WTC11 (cell line): ENCODE measurements at regions not wholly inside any gene's neighbourhood (a gene's known extent, or its start where the extent isn't known, plus 50 kb on each side); places are given as distances from the start of the nearest gene placed in this dataset.

Experiments used
- ATAC-seq: fragments of 200-7000 bp; cut with Tn5 transposase; 2 replicates; pipeline ENCODE4 v1.10.0; 2021; ENCODE audit warnings: mild to moderate bottlenecking, moderate library complexity
- CTCF ChIA-PET: fragments of 300-600 bp; sonication (Branson Sonifier 250); formaldehyde crosslinking; loops from one replicate; lab custom pipeline; 2021; ENCODE audit warnings: antibody characterized with exemption; lab: Charles Lee
- POLR2A ChIA-PET: fragments of 350-600 bp; sonication (Branson Sonifier 250); formaldehyde crosslinking; loops from one replicate; lab custom pipeline; 2021; ENCODE audit warnings: antibody characterized with exemption; lab: Charles Lee
- DNase-seq: peaks from one replicate; pipeline ENCODE4 v3.0.0; 2021; ENCODE audit warnings: low spot score
- H3K27ac Mint-ChIP-seq: 2 replicates; pipeline ENCODE4 v1.8.0; 2021; ENCODE audit warnings: mixed read lengths
- H3K27me3 Mint-ChIP-seq: 2 replicates; pipeline ENCODE4 v1.8.0; 2021; ENCODE audit warnings: low read depth, mild to moderate bottlenecking, moderate library complexity, mixed read lengths
- H3K36me3 Mint-ChIP-seq: 2 replicates; pipeline ENCODE4 v1.8.0; 2021; ENCODE audit warnings: mixed read lengths
- H3K4me1 Mint-ChIP-seq: 2 replicates; pipeline ENCODE4 v1.8.0; 2022; ENCODE audit warnings: mixed read lengths
- H3K4me3 Mint-ChIP-seq: 2 replicates; pipeline ENCODE4 v1.8.0; 2021; ENCODE audit warnings: mild to moderate bottlenecking, moderate library complexity, mixed read lengths
- H3K9me3 Mint-ChIP-seq: 2 replicates; pipeline ENCODE4 v1.8.0; 2021; ENCODE audit warnings: mixed read lengths
- CREM ChIP-seq: sonication (generic); formaldehyde crosslinking; IDR thresholded peaks from 2 replicates; pipeline ENCODE4 v1.8.1; 2022; ENCODE audit warnings: mild to moderate bottlenecking, missing genetic modification reagents, moderate library complexity
- CTCF ChIP-seq: fragments of 200-600 bp; IDR thresholded peaks from 2 replicates; pipeline ENCODE4 v1.8.0; 2022; ENCODE audit warnings: antibody characterized with exemption
- FOXJ3 ChIP-seq: sonication (generic); formaldehyde crosslinking; IDR thresholded peaks from 2 replicates; pipeline ENCODE4 v1.9.0; 2021; ENCODE audit warnings: missing genetic modification reagents, mild to moderate bottlenecking, borderline replicate concordance
- GTF2I ChIP-seq: fragments of 250-450 bp; sonication (Bioruptor Pico); conservative IDR thresholded peaks from 2 replicates; pipeline ENCODE4 v1.4.0; 2021; ENCODE audit warnings: mild to moderate bottlenecking
- HMGA2 ChIP-seq: fragments of 250-450 bp; sonication (Bioruptor Pico); IDR thresholded peaks from 2 replicates; pipeline ENCODE4 v1.4.0; 2021; ENCODE audit warnings: mild to moderate bottlenecking, moderate library complexity
- JAZF1 ChIP-seq: fragments of 250-450 bp; sonication (Bioruptor Pico); IDR thresholded peaks from 2 replicates; pipeline ENCODE4 v1.9.0; 2021; ENCODE audit warnings: moderate library complexity, mild to moderate bottlenecking, inconsistent platforms
- MAX ChIP-seq: sonication (generic); formaldehyde crosslinking; IDR thresholded peaks from 2 replicates; pipeline ENCODE4 v1.8.0; 2022; ENCODE audit warnings: mild to moderate bottlenecking, missing genetic modification reagents
- NR1H2 ChIP-seq: sonication (generic); formaldehyde crosslinking; IDR thresholded peaks from 2 replicates; pipeline ENCODE4 v1.9.0; 2021; ENCODE audit warnings: mild to moderate bottlenecking, moderate library complexity, missing genetic modification reagents
- NR3C1 ChIP-seq: sonication (generic); formaldehyde crosslinking; conservative IDR thresholded peaks from 2 replicates; pipeline ENCODE4 v1.8.1; 2023; ENCODE audit warnings: low read depth, mild to moderate bottlenecking, missing genetic modification reagents
- SP1 ChIP-seq: sonication (generic); formaldehyde crosslinking; conservative IDR thresholded peaks from 2 replicates; pipeline ENCODE4 v1.8.1; 2022; ENCODE audit warnings: missing genetic modification reagents
- TCF7 ChIP-seq: sonication (generic); formaldehyde crosslinking; IDR thresholded peaks from 2 replicates; pipeline ENCODE4 v1.8.0; 2022; ENCODE audit warnings: mild to moderate bottlenecking, low read depth, missing genetic modification reagents, moderate library complexity
- TEAD1 ChIP-seq: sonication (generic); formaldehyde crosslinking; IDR thresholded peaks from 2 replicates; pipeline ENCODE4 v1.8.0; 2022; ENCODE audit warnings: mild to moderate bottlenecking, missing genetic modification reagents
- ZBTB21 ChIP-seq: sonication (generic); formaldehyde crosslinking; IDR thresholded peaks from 2 replicates; pipeline ENCODE4 v1.8.1; 2023; ENCODE audit warnings: mild to moderate bottlenecking, missing genetic modification reagents, borderline replicate concordance
- ZBTB43 ChIP-seq: sonication (generic); formaldehyde crosslinking; IDR thresholded peaks from 2 replicates; pipeline ENCODE4 v1.8.1; 2023; ENCODE audit warnings: mild to moderate bottlenecking, missing genetic modification reagents
- ZNF281 ChIP-seq: sonication (generic); formaldehyde crosslinking; IDR thresholded peaks from 2 replicates; pipeline ENCODE4 v1.8.0; 2023; ENCODE audit warnings: mild to moderate bottlenecking, missing genetic modification reagents
- ZNF317 ChIP-seq: sonication (generic); formaldehyde crosslinking; IDR thresholded peaks from 2 replicates; pipeline ENCODE4 v1.8.1; 2023; ENCODE audit warnings: low read depth, mild to moderate bottlenecking, moderate library complexity, missing genetic modification reagents, borderline replicate concordance
- ZNF423 ChIP-seq: fragments of 250-450 bp; sonication (Bioruptor Pico); IDR thresholded peaks from 2 replicates; pipeline ENCODE4 v2.1.2; 2022; ENCODE audit warnings: mild to moderate bottlenecking, moderate library complexity
- TF ChIP-seq, protein P1 (sequence below): sonication (generic); formaldehyde crosslinking; IDR thresholded peaks from 2 replicates; pipeline ENCODE4 v1.8.1; 2022; ENCODE audit warnings: missing genetic modification reagents, borderline replicate concordance
- TF ChIP-seq, protein P2 (sequence below): sonication (generic); formaldehyde crosslinking; IDR thresholded peaks from 2 replicates; pipeline ENCODE4 v1.8.1; 2022; ENCODE audit warnings: low read depth, missing genetic modification reagents, borderline replicate concordance
- TF ChIP-seq, protein P3 (sequence below): sonication (generic); formaldehyde crosslinking; IDR thresholded peaks from 2 replicates; pipeline ENCODE4 v1.8.0; 2022; ENCODE audit warnings: mild to moderate bottlenecking, missing genetic modification reagents

- ATAC-seq (peak; percentile 86), DNase-seq (no peak)
- no peaks in the 10 kb centered on the region for H3K9me3 Mint-ChIP-seq
- H3K36me3 Mint-ChIP-seq = no peaks in the 10 kb centered on the region
- H3K4me3 Mint-ChIP-seq = no peak overlapping the region
- H3K4me1 Mint-ChIP-seq = peaks cover 8% of the 10 kb centered on the region
- no peaks in the 10 kb centered on the region for H3K27me3 Mint-ChIP-seq
- H3K27ac Mint-ChIP-seq = no peak overlapping the region
- TF ChIP-seq ZNF281 (CRISPR knock-in tag) (no peak), SP1 (CRISPR knock-in tag) (no peak), ZBTB43 (CRISPR knock-in tag) (no peak), JAZF1 (CRISPR knock-in tag) (no peak), NR3C1 (no peak), GTF2I (CRISPR knock-in tag) (no peak), CREM (CRISPR knock-in tag) (no peak), FOXJ3 (CRISPR knock-in tag) (no peak), ZNF423 (no peak), HMGA2 (CRISPR knock-in tag) (no peak), NR1H2 (CRISPR knock-in tag) (no peak), TCF7 (CRISPR knock-in tag) (no peak), ZBTB21 (CRISPR knock-in tag) (no peak), CTCF (no peak), MAX (CRISPR knock-in tag) (no peak), ZNF317 (CRISPR knock-in tag) (no peak), TEAD1 (CRISPR knock-in tag) (no peak)
- TF ChIP-seq, protein P1, sequence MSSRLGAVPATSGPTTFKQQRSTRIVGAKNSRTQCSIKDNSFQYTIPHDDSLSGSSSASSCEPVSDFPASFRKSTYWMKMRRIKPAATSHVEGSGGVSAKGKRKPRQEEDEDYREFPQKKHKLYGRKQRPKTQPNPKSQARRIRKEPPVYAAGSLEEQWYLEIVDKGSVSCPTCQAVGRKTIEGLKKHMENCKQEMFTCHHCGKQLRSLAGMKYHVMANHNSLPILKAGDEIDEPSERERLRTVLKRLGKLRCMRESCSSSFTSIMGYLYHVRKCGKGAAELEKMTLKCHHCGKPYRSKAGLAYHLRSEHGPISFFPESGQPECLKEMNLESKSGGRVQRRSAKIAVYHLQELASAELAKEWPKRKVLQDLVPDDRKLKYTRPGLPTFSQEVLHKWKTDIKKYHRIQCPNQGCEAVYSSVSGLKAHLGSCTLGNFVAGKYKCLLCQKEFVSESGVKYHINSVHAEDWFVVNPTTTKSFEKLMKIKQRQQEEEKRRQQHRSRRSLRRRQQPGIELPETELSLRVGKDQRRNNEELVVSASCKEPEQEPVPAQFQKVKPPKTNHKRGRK (CRISPR knock-in tag) = no peak
- TF ChIP-seq, protein P2, sequence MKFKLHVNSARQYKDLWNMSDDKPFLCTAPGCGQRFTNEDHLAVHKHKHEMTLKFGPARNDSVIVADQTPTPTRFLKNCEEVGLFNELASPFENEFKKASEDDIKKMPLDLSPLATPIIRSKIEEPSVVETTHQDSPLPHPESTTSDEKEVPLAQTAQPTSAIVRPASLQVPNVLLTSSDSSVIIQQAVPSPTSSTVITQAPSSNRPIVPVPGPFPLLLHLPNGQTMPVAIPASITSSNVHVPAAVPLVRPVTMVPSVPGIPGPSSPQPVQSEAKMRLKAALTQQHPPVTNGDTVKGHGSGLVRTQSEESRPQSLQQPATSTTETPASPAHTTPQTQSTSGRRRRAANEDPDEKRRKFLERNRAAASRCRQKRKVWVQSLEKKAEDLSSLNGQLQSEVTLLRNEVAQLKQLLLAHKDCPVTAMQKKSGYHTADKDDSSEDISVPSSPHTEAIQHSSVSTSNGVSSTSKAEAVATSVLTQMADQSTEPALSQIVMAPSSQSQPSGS (CRISPR knock-in tag) = no peak
- TF ChIP-seq, protein P3, sequence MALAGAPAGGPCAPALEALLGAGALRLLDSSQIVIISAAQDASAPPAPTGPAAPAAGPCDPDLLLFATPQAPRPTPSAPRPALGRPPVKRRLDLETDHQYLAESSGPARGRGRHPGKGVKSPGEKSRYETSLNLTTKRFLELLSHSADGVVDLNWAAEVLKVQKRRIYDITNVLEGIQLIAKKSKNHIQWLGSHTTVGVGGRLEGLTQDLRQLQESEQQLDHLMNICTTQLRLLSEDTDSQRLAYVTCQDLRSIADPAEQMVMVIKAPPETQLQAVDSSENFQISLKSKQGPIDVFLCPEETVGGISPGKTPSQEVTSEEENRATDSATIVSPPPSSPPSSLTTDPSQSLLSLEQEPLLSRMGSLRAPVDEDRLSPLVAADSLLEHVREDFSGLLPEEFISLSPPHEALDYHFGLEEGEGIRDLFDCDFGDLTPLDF (CRISPR knock-in tag) = no peak
- POLR2A ChIA-PET = no interaction called here
- CTCF ChIA-PET = no interaction called here
Observed at GRCh38 chr13:42409075-42409474, 137.1 kb downstream of the AKAP11 start.
